GM20000 (cell line): ENCODE measurements at regions not wholly inside any gene's neighbourhood (a gene's known extent, or its start where the extent isn't known, plus 50 kb on each side); places are given as distances from the start of the nearest gene placed in this dataset.

Experiments used
- DNase-seq: peaks from one replicate; pipeline ENCODE4 v3.0.0; 2012; ENCODE audit warnings: low spot score
- CTCF ChIP-seq: IDR thresholded peaks from 2 replicates; pipeline ENCODE4 v1.5.1; 2012; ENCODE audit warnings: mild to moderate bottlenecking, control low read depth; ENCODE audit errors: extremely low read depth, missing control alignments

DNA sequence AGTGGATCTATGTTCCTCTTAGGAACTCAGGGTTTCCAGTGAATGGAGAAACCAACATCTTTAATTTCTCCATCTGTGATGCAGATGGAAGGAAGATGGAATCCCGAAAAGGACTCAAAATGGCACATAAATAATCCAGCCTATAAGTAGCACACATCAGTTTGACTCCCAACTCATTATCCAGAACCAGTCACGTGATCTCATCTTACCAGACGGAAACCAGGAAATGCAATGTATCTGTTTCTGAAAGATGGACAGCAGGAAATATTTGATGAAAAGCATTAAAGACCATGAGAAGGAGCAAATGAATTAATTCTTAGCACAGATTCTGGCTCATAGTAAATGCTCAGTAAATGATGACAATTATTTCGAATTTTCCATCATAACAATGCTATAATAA, 443.1 kb upstream of the FMR1 start:
- no peak for DNase-seq
- no peak for TF ChIP-seq CTCF

DNA sequence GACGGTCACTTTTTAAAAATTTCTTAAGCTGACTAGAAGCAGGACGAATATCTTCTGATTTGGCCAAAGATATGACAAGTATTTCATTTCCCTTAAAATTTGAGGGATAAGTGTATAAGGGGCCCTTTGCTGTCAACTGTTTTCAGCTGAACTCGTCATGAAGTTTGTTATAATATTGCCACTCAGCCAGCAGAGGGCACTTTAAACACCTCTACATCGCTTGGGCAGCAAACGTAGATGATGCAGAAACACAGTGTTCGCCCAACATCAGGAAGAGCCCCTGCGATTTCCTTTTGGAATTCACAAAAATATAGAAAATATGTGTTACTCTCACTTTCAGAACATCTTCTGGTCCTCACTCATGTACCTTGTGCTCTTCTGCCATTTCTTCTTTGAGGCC, 435.7 kb upstream of the FMR1 start:
- TF ChIP-seq CTCF: peak; percentile 19
- peak; percentile 4 for DNase-seq

DNA sequence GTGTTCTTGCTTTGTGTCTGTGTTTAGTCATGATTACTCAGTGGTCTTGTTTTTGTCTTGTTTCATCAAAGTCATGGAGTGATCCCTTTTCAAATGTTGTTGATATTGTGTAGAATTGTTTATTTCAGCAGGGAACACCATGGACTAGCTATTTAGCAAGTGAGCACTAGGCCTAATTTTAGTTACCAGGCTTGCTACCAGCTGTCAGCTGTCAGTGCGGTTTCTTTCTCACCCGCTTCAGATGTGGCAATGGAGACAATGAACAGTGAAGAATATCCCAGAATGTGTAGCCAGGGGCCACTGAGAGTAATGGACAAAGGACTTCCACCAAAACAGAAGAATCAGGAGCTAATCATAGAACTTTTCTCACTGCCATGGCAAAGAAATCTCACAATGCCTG, 432.8 kb upstream of the FMR1 start:
- no peak for TF ChIP-seq CTCF
- DNase-seq: no peak

DNA sequence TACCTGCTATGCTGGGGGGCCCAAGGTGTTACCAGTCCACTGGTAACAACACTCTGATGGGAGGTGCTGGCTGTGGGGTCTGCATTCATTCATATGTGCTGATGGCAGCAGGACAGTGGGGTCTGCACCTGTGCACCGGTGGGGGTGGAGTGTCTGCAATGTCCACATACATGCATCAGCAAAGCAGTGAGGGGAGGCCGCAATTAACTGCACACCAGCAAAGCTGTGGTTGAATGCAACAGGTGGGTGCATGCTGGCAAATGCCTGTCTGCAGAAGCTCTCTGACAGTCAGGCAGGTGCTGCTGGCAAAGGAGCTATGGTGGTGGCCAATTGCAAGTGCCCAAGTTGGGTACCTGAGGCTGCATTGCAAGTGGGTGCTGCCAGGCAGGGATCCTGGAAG, 426.5 kb upstream of the FMR1 start:
- no peak for TF ChIP-seq CTCF
- DNase-seq: no peak

DNA sequence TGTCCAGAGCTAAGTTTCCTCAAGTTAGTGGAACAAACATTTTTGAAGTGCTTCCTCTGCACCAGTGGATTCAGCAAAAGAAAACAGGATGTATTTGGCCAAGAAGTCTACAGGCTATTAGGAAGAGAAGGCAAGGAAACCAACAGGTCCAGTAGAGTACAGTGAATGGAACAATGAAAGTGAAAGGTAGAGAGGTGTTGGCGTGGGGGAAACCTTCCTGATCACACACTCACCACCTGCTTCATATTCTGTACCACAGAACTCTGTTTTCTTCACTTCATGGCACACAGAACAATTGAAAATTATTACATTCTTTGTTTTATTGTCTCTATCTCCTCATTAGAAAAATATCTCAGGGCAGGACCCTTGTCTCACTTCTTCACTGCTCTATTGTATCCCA, 417.4 kb upstream of the FMR1 start:
- DNase-seq: no peak
- no peak for TF ChIP-seq CTCF

GRCh38 chrX:147498796-147499195, 412.9 kb upstream of the FMR1 start:
- TF ChIP-seq CTCF: no peak
- no peak for DNase-seq

DNA sequence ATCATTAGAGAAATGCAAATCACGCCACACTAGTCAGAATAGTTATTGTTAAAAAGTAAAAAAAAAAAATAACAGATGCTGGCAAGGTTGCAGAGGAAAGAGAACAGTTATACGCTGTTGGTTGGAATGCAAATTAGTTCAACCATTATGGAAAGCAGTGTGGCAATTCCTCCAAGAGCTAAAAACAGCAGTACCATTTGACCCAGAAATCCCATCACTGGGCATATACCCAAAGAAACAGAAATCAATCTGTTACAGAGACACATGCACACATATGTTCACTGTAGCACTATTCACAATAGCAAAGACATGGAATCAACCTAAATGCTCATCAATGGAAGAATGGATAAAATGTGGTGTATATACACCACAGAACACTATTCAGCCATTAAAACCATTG, 388.7 kb upstream of the FMR1 start:
- no peak for DNase-seq
- TF ChIP-seq CTCF: no peak
